HCT116 (cell line): ENCODE measurements at regions not wholly inside any gene's neighbourhood (a gene's known extent, or its start where the extent isn't known, plus 50 kb on each side); places are given as distances from the start of the nearest gene placed in this dataset.

ENCODE experiments used
- ATAC-seq: fragments of 200-7000 bp; cut with Tn5 transposase; 2 replicates; pipeline ENCODE4 v1.9.1; 2020; ENCODE audit warnings: mild to moderate bottlenecking, moderate library complexity
- BruUV-seq: library from RNA; stranded (reverse); fragments of 400-500 nt; replicated peaks from 2 replicates; lab custom pipeline; 2021; lab: Mats Ljungman, UMichigan
- CTCF ChIA-PET: fragments of 300-600 bp; sonication (Branson Sonifier 250); formaldehyde crosslinking; loops from one replicate; lab custom pipeline; 2021; ENCODE audit warnings: antibody characterized with exemption; lab: Charles Lee
- POLR2A ChIA-PET: fragments of 300-600, 350-600 bp; sonication (Branson Sonifier 250); formaldehyde crosslinking; loops from one replicate; lab custom pipeline; 2021; ENCODE audit warnings: antibody characterized with exemption; lab: Charles Lee
- RAD21 ChIA-PET, 2 experiments: fragments of 300-600 bp; sonication (Branson Sonifier 250); formaldehyde crosslinking; loops; one replicate each; lab custom pipeline; 2023; ENCODE audit warnings: low total read pairs in 2 of 2; ENCODE audit not compliant: uncharacterized antibody in 2 of 2, unreplicated experiment in 2 of 2, low non-redundant PET in 1 of 2; lab: Charles Lee
- DNase-seq: peaks from one replicate; pipeline ENCODE4 v3.0.0-alpha.2; 2010; ENCODE audit warnings: low read depth, low spot score
- H2AFZ ChIP-seq: fragments of 200-600 bp; shearing (Covaris generic), sonication (generic); 2 replicates; pipeline ENCODE4 v1.6.1; 2017; ENCODE audit warnings: low read depth, mixed run types, mixed read lengths, antibody characterized with exemption, low read length; ENCODE audit not compliant: poor library complexity, severe bottlenecking
- H3K27ac ChIP-seq: 2 replicates; pipeline ENCODE4 v1.5.1; 2012; ENCODE audit warnings: low read depth, low read length
- H3K27me3 ChIP-seq: fragments of 200-600 bp; sonication (generic); 2 replicates; pipeline ENCODE4 v1.6.1; 2016; ENCODE audit warnings: mixed run types, low read length, mixed read lengths; ENCODE audit not compliant: insufficient read depth
- H3K36me3 ChIP-seq, 2 experiments: fragments of 200-500 bp in 1 of 2; fragments of 200-600 bp in 1 of 2; sonication (Bioruptor generic) in 1 of 2; sonication (generic) in 1 of 2; 2 replicates each; pipeline versions ENCODE4 v1.5.1 to v1.6.1; 2014 to 2016; ENCODE audit warnings: low read length in 2 of 2, inconsistent platforms in 1 of 2, mixed read lengths in 1 of 2, mixed run types in 1 of 2; ENCODE audit not compliant: insufficient read depth in 2 of 2, control insufficient read depth in 1 of 2
- H3K4me1 ChIP-seq, 2 experiments: fragments of 200-600 bp in 1 of 2; sonication (generic) in 1 of 2; 2 replicates each; pipeline versions ENCODE4 v1.5.1 to v1.6.1; 2012 to 2017; ENCODE audit warnings: low read length in 2 of 2, inconsistent platforms in 1 of 2, mild to moderate bottlenecking in 1 of 2, mixed read lengths in 1 of 2, mixed run types in 1 of 2, moderate library complexity in 1 of 2; ENCODE audit not compliant: insufficient read depth in 2 of 2, control insufficient read depth in 1 of 2
- H3K4me2 ChIP-seq: fragments of 200-600 bp; sonication (generic); 2 replicates; pipeline ENCODE4 v1.6.1; 2017; ENCODE audit warnings: mixed run types, low read length, mixed read lengths
- H3K4me3 ChIP-seq, 2 experiments: fragments of 200-600 bp in 1 of 2; sonication (generic) in 1 of 2; replicated peaks in 1 of 2; 2 replicates each; pipeline ENCODE4 v1.5.1; 2011 to 2016; ENCODE audit warnings: low read length in 2 of 2, control low read depth in 1 of 2, low read depth in 1 of 2, mild to moderate bottlenecking in 1 of 2, mixed read lengths in 1 of 2, mixed run types in 1 of 2
- H3K79me2 ChIP-seq: fragments of 200-600 bp; sonication (generic); 2 replicates; pipeline ENCODE4 v1.6.1; 2017; ENCODE audit warnings: mild to moderate bottlenecking, mixed run types, low read length, moderate library complexity, mixed read lengths; ENCODE audit not compliant: insufficient read depth
- H3K9ac ChIP-seq: fragments of 200-600 bp; sonication (generic); 2 replicates; pipeline ENCODE4 v1.6.1; 2016; ENCODE audit warnings: low read length, mixed read lengths
- H3K9me2 ChIP-seq: fragments of 200-600 bp; sonication (generic), shearing (Covaris generic); 2 replicates; pipeline ENCODE4 v1.6.1; 2017; ENCODE audit warnings: mixed run types, mild to moderate bottlenecking, moderate library complexity; ENCODE audit not compliant: insufficient read depth
- H3K9me3 ChIP-seq, 2 experiments: fragments of 200-500 bp in 1 of 2; fragments of 200-600 bp in 1 of 2; sonication (Bioruptor generic) in 1 of 2; sonication (generic) in 1 of 2; 2 replicates each; pipeline ENCODE4 v1.6.1; 2014 to 2017; ENCODE audit warnings: low read length in 2 of 2, mixed read lengths in 2 of 2, inconsistent platforms in 1 of 2, low read depth in 1 of 2, mild to moderate bottlenecking in 1 of 2, mixed run types in 1 of 2, moderate library complexity in 1 of 2; ENCODE audit not compliant: control insufficient read depth in 1 of 2, insufficient read depth in 1 of 2
- H4K20me1 ChIP-seq: fragments of 200-600 bp; sonication (generic), shearing (Covaris generic); 2 replicates; pipeline ENCODE4 v1.6.1; 2017; ENCODE audit warnings: mixed run types, mild to moderate bottlenecking, moderate library complexity; ENCODE audit not compliant: insufficient read depth
- CEBPB ChIP-seq: IDR thresholded peaks from 2 replicates; pipeline ENCODE4 v1.6.1; 2012; ENCODE audit warnings: low read depth
- EGR1 ChIP-seq: IDR thresholded peaks from 2 replicates; pipeline ENCODE4 v1.6.1; 2012; ENCODE audit warnings: low read depth
- JUND ChIP-seq: IDR thresholded peaks from 2 replicates; pipeline ENCODE4 v1.6.1; 2012
- POLR2A ChIP-seq: IDR thresholded peaks from 2 replicates; pipeline ENCODE4 v1.7.0; 2011; ENCODE audit warnings: borderline replicate concordance; ENCODE audit not compliant: insufficient read depth, insufficient read length; ENCODE audit errors: extremely low read depth
- POLR2AphosphoS5 ChIP-seq: IDR thresholded peaks from 2 replicates; pipeline ENCODE4 v1.6.1; 2011; ENCODE audit warnings: mild to moderate bottlenecking, low read depth, low read length, moderate library complexity
- RAD21 ChIP-seq: IDR thresholded peaks from 2 replicates; pipeline ENCODE4 v1.6.1; 2012; ENCODE audit warnings: low read depth, mild to moderate bottlenecking
- SRF ChIP-seq: IDR thresholded peaks from 2 replicates; pipeline ENCODE4 v1.6.1; 2012; ENCODE audit warnings: low read depth
- TCF7L2 ChIP-seq: IDR thresholded peaks from 2 replicates; pipeline ENCODE4 v1.7.0; 2011; ENCODE audit warnings: borderline replicate concordance, inconsistent platforms; ENCODE audit not compliant: insufficient read depth, insufficient read length; ENCODE audit errors: extremely low read depth
- ZBTB33 ChIP-seq: IDR thresholded peaks from 2 replicates; pipeline ENCODE4 v1.6.1; 2011; ENCODE audit warnings: mild to moderate bottlenecking, low read length, moderate library complexity; ENCODE audit not compliant: insufficient replicate concordance; ENCODE audit errors: extremely low read depth
- ZNF274 ChIP-seq: fragments of 200-500 bp; sonication (Bioruptor generic); IDR thresholded peaks from 2 replicates; pipeline ENCODE4 v1.6.1; 2014; ENCODE audit warnings: mild to moderate bottlenecking, low read depth, low read length, inconsistent platforms
- intact Hi-C: fragments of 100-400 bp; cut with micrococcal nuclease; formaldehyde crosslinking; loops from 2 replicates; pipeline ENCODE4 v1.10.0; 2022
- TF ChIP-seq, protein P1 (sequence below): IDR thresholded peaks from 2 replicates; pipeline ENCODE4 v1.6.1; 2012
- TF ChIP-seq, protein P2 (sequence below): IDR thresholded peaks from 2 replicates; pipeline ENCODE4 v1.6.1; 2012; ENCODE audit warnings: low read depth

- TF ChIP-seq POLR2AphosphoS5 (no peak), POLR2A (no peak), RAD21 (no peak), JUND (no peak), EGR1 (no peak), TCF7L2 (no peak)
- TF ChIP-seq, protein P1, sequence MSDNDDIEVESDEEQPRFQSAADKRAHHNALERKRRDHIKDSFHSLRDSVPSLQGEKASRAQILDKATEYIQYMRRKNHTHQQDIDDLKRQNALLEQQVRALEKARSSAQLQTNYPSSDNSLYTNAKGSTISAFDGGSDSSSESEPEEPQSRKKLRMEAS: no peak
- TF ChIP-seq, all 23 proteins: peak for 0
- Histone ChIP-seq H3K9me3 (peaks cover 0 to 41% of the 10 kb centered on the region in 2 experiments; a peak in 2 of 4 replicates), H3K4me1 (no peaks in the 10 kb centered on the region), H3K27ac (no peak overlapping the region), H2AFZ (no peak overlapping the region), H3K9ac (no peak overlapping the region), H3K9me2 (no peaks in the 10 kb centered on the region), H3K4me2 (no peak overlapping the region), H3K79me2 (no peaks in the 10 kb centered on the region), H4K20me1 (no peaks in the 10 kb centered on the region), H3K36me3 (no peaks in the 10 kb centered on the region), H3K27me3 (no peaks in the 10 kb centered on the region), H3K4me3 (no peak overlapping the region)
- RAD21 ChIA-PET: no interaction called here
- no peak for ATAC-seq
- BruUV-seq: no TSS peak
- DNase-seq: no peak
- intact Hi-C loops: no loop called here
- POLR2A ChIA-PET: no interaction called here
- CTCF ChIA-PET: no interaction called here
Observed at GRCh38 chr7:68564306-68565135, 1033.8 kb upstream of the AUTS2 start.

DNA sequence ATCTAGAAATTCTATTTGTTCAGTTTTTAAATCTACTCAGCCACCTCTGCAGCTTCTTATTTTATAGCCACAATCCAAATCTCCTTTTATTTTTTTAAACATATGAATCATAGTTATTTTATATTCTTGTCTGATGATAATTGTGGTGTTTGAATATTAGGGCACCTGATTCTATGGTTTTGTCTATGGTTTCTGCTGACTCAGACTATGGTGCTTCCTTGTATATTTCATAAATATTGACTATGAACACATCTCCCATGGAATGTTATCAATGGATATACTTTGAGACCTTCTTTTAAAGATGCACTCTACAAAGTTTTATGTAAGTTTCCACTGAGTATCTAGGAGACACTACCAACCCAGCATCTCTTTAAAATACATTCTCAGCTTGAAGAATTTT lies 1027.0 kb upstream of the AUTS2 start:
- ATAC-seq (no peak), DNase-seq (no peak)
- Histone ChIP-seq H3K27me3 (no peaks in the 10 kb centered on the region), H3K36me3 (no peaks in the 10 kb centered on the region), H3K27ac (no peak overlapping the region), H2AFZ (no peak overlapping the region), H4K20me1 (no peaks in the 10 kb centered on the region), H3K79me2 (no peaks in the 10 kb centered on the region), H3K4me1 (no peaks in the 10 kb centered on the region), H3K9me2 (no peaks in the 10 kb centered on the region), H3K9ac (no peak overlapping the region), H3K4me2 (no peak overlapping the region), H3K4me3 (no peak overlapping the region), H3K9me3 (peaks cover 0 to 37% of the 10 kb centered on the region in 2 experiments; a peak in 2 of 4 replicates)
- BruUV-seq: no TSS peak
- CTCF ChIA-PET: no interaction called here
- intact Hi-C loops: no loop called here
- TF ChIP-seq ZBTB33 (no peak), SRF (no peak), CEBPB (no peak), EGR1 (no peak), RAD21 (no peak), ZNF274 (no peak), TCF7L2 (no peak)
- TF ChIP-seq, protein P2, sequence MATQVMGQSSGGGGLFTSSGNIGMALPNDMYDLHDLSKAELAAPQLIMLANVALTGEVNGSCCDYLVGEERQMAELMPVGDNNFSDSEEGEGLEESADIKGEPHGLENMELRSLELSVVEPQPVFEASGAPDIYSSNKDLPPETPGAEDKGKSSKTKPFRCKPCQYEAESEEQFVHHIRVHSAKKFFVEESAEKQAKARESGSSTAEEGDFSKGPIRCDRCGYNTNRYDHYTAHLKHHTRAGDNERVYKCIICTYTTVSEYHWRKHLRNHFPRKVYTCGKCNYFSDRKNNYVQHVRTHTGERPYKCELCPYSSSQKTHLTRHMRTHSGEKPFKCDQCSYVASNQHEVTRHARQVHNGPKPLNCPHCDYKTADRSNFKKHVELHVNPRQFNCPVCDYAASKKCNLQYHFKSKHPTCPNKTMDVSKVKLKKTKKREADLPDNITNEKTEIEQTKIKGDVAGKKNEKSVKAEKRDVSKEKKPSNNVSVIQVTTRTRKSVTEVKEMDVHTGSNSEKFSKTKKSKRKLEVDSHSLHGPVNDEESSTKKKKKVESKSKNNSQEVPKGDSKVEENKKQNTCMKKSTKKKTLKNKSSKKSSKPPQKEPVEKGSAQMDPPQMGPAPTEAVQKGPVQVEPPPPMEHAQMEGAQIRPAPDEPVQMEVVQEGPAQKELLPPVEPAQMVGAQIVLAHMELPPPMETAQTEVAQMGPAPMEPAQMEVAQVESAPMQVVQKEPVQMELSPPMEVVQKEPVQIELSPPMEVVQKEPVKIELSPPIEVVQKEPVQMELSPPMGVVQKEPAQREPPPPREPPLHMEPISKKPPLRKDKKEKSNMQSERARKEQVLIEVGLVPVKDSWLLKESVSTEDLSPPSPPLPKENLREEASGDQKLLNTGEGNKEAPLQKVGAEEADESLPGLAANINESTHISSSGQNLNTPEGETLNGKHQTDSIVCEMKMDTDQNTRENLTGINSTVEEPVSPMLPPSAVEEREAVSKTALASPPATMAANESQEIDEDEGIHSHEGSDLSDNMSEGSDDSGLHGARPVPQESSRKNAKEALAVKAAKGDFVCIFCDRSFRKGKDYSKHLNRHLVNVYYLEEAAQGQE: no peak
- TF ChIP-seq, protein P1: no peak
- POLR2A ChIA-PET: no interaction called here
- RAD21 ChIA-PET: no interaction called here
